ENCODE measurements at regions not wholly inside any gene's neighbourhood (a gene's known extent, or its start where the extent isn't known, plus 50 kb on each side); places are given as distances from the start of the nearest gene placed in this dataset.

- TF ChIP-seq CTCF (conservative IDR thresholded peaks at IDR 0.05; ENCODE audit: low read length) (no peak), EZH2phosphoT487 (IDR thresholded peaks at IDR 0.05; ENCODE audit: borderline replicate concordance) (no peak)
These were observed 632.1 kb downstream of the DIAPH3 start for GRCh38 chr13:59531571-59532091.
